ENCODE measurements at regions not wholly inside any gene's neighbourhood (a gene's known extent, or its start where the extent isn't known, plus 50 kb on each side); places are given as distances from the start of the nearest gene placed in this dataset.

- Histone ChIP-seq H3K9me3 (ENCODE audit: low read depth, low read length, poor library complexity, severe bottlenecking) (no peaks in the 10 kb centered on the region), H3K27me3 (replicated peaks; ENCODE audit: insufficient read depth, low read depth, low read length, poor library complexity) (no peaks in the 10 kb centered on the region), H3K27ac (ENCODE audit: low read depth, low read length, poor library complexity, severe bottlenecking) (no peak overlapping the region), H3K36me3 (ENCODE audit: insufficient read depth, low read length, poor library complexity, severe bottlenecking) (no peaks in the 10 kb centered on the region), H3K4me3 (ENCODE audit: low read depth, low read length, poor library complexity, severe bottlenecking) (no peak overlapping the region), H3K4me1 (ENCODE audit: insufficient read depth, low read length, poor library complexity, severe bottlenecking) (no peaks in the 10 kb centered on the region)
- no peak for TF ChIP-seq CTCF (conservative IDR thresholded peaks at IDR 0.05; ENCODE audit: low read depth, low read length)
- TF ChIP-seq EZH2 (IDR thresholded peaks at IDR 0.05; ENCODE audit: borderline replicate concordance, low read depth, low read length, poor library complexity, severe bottlenecking): no peak
- CTCF ChIA-PET: no interaction called here
- DNase-seq (ENCODE audit: low spot score): no peak
- intact Hi-C loops (cut with micrococcal nuclease; ENCODE audit: unreplicated experiment): no loop called here
- BruUV-seq (replicated peaks): no TSS peak
- POLR2A ChIA-PET (ENCODE audit: low non-redundant PET): no interaction called here
Measured at GRCh38 chr14:50040895-50041465, 75.4 kb downstream of the VCPKMT start.

GRCh38 chr14:50041980-50042379 is 74.4 kb downstream of the VCPKMT start:
- H3K27ac ChIP-seq (ENCODE audit: low read depth, low read length, poor library complexity, severe bottlenecking): no peak overlapping the region
- no peaks in the 10 kb centered on the region for H3K4me1 ChIP-seq (ENCODE audit: insufficient read depth, low read length, poor library complexity, severe bottlenecking)
- intact Hi-C loops (cut with micrococcal nuclease; ENCODE audit: unreplicated experiment): no loop called here
- no peak overlapping the region for H3K4me3 ChIP-seq (ENCODE audit: low read depth, low read length, poor library complexity, severe bottlenecking)
- no peaks in the 10 kb centered on the region for H3K27me3 ChIP-seq (replicated peaks; ENCODE audit: insufficient read depth, low read depth, low read length, poor library complexity)
- H3K36me3 ChIP-seq (ENCODE audit: insufficient read depth, low read length, poor library complexity, severe bottlenecking): no peaks in the 10 kb centered on the region
- BruUV-seq (replicated peaks): no TSS peak
- TF ChIP-seq CTCF (conservative IDR thresholded peaks at IDR 0.05; ENCODE audit: low read depth, low read length) (no peak), EZH2 (IDR thresholded peaks at IDR 0.05; ENCODE audit: borderline replicate concordance, low read depth, low read length, poor library complexity, severe bottlenecking) (no peak)
- CTCF ChIA-PET: no interaction called here
- no peaks in the 10 kb centered on the region for H3K9me3 ChIP-seq (ENCODE audit: low read depth, low read length, poor library complexity, severe bottlenecking)
- POLR2A ChIA-PET (ENCODE audit: low non-redundant PET): no interaction called here
- DNase-seq (ENCODE audit: low spot score): no peak

- Histone ChIP-seq H3K4me3 (ENCODE audit: low read depth, low read length, poor library complexity, severe bottlenecking) (no peak overlapping the region), H3K27me3 (replicated peaks; ENCODE audit: insufficient read depth, low read depth, low read length, poor library complexity) (no peaks in the 10 kb centered on the region), H3K9me3 (ENCODE audit: low read depth, low read length, poor library complexity, severe bottlenecking) (no peaks in the 10 kb centered on the region), H3K4me1 (ENCODE audit: insufficient read depth, low read length, poor library complexity, severe bottlenecking) (no peaks in the 10 kb centered on the region), H3K36me3 (ENCODE audit: insufficient read depth, low read length, poor library complexity, severe bottlenecking) (no peaks in the 10 kb centered on the region), H3K27ac (ENCODE audit: low read depth, low read length, poor library complexity, severe bottlenecking) (no peak overlapping the region)
- BruUV-seq (replicated peaks): no TSS peak
- DNase-seq (ENCODE audit: low spot score): no peak
- POLR2A ChIA-PET (ENCODE audit: low non-redundant PET): no interaction called here
- CTCF ChIA-PET: no interaction called here
- no peak for TF ChIP-seq EZH2 (IDR thresholded peaks at IDR 0.05; ENCODE audit: borderline replicate concordance, low read depth, low read length, poor library complexity, severe bottlenecking)
- TF ChIP-seq CTCF (conservative IDR thresholded peaks at IDR 0.05; ENCODE audit: low read depth, low read length): no peak
- intact Hi-C loops (cut with micrococcal nuclease; ENCODE audit: unreplicated experiment): no loop called here
Measured at GRCh38 chr14:50044042-50044651, 72.2 kb downstream of the VCPKMT start.

Measured in A673 (cell line).